DOHH2 (cell line): ENCODE measurements at regions not wholly inside any gene's neighbourhood (a gene's known extent, or its start where the extent isn't known, plus 50 kb on each side); places are given as distances from the start of the nearest gene placed in this dataset.

Source experiments
- H3F3A ChIP-seq: fragments of 200-600 bp; sonication (generic), shearing (Covaris generic); 2 replicates; pipeline ENCODE4 v1.6.0; 2016; ENCODE audit warnings: antibody characterized with exemption, mild to moderate bottlenecking; ENCODE audit not compliant: control insufficient read depth, insufficient read depth
- H3K27ac ChIP-seq: fragments of 200-600 bp; sonication (generic); 2 replicates; pipeline ENCODE4 v1.5.1; 2014; ENCODE audit warnings: low read depth, mild to moderate bottlenecking, low read length, moderate library complexity
- H3K27me3 ChIP-seq: fragments of 200-600 bp; sonication (generic); 2 replicates; pipeline ENCODE4 v1.6.1; 2014; ENCODE audit warnings: mild to moderate bottlenecking, low read length, mixed read lengths; ENCODE audit not compliant: control insufficient read depth
- H3K36me3 ChIP-seq: fragments of 200-600 bp; sonication (generic); 2 replicates; pipeline ENCODE4 v1.6.1; 2014; ENCODE audit warnings: mild to moderate bottlenecking, low read length, moderate library complexity, mixed read lengths; ENCODE audit not compliant: control insufficient read depth
- H3K4me1 ChIP-seq: fragments of 200-600 bp; sonication (generic); 2 replicates; pipeline ENCODE4 v1.6.1; 2014; ENCODE audit warnings: mild to moderate bottlenecking, low read length, mixed read lengths; ENCODE audit not compliant: control insufficient read depth
- H3K4me2 ChIP-seq: fragments of 200-600 bp; sonication (generic); 2 replicates; pipeline ENCODE4 v1.6.0; 2014; ENCODE audit warnings: mild to moderate bottlenecking, low read length, moderate library complexity
- H3K4me3 ChIP-seq: fragments of 200-600 bp; sonication (generic); 2 replicates; pipeline ENCODE4 v1.5.1; 2014; ENCODE audit warnings: mild to moderate bottlenecking, low read length, mixed read lengths
- H3K79me2 ChIP-seq: fragments of 200-600 bp; sonication (generic); 2 replicates; pipeline ENCODE4 v1.6.1; 2014; ENCODE audit warnings: mild to moderate bottlenecking, low read length, mixed read lengths; ENCODE audit not compliant: control insufficient read depth
- H3K9me2 ChIP-seq: fragments of 200-600 bp; sonication (generic); replicated peaks from 2 replicates; pipeline ENCODE4 v1.6.1; 2014; ENCODE audit warnings: mild to moderate bottlenecking, low read length, mixed read lengths; ENCODE audit not compliant: control insufficient read depth
- H3K9me3 ChIP-seq: fragments of 200-600 bp; sonication (generic); 2 replicates; pipeline ENCODE4 v1.6.1; 2014; ENCODE audit warnings: antibody characterized with exemption, low read length, mixed read lengths; ENCODE audit not compliant: control insufficient read depth, insufficient read depth
- H4K20me1 ChIP-seq: fragments of 200-600 bp; sonication (generic); 2 replicates; pipeline ENCODE4 v1.6.0; 2014; ENCODE audit warnings: low read depth, mild to moderate bottlenecking, antibody characterized with exemption, low read length, moderate library complexity; ENCODE audit not compliant: control insufficient read depth, insufficient read depth
- EZH2phosphoT487 ChIP-seq: fragments of 200-600 bp; sonication (generic); IDR thresholded peaks from 2 replicates; pipeline ENCODE4 v1.6.1; 2017; ENCODE audit warnings: borderline replicate concordance, mild to moderate bottlenecking, antibody characterized with exemption, low read length, moderate library complexity, mixed read lengths
- TF ChIP-seq, protein P1 (sequence below): fragments of 200-600 bp; sonication (generic); IDR thresholded peaks from one replicate; pipeline ENCODE4 v1.5.1; 2014; ENCODE audit warnings: antibody characterized with exemption, mild to moderate bottlenecking, low read depth, low read length; ENCODE audit not compliant: poor library complexity, severe bottlenecking

DNA sequence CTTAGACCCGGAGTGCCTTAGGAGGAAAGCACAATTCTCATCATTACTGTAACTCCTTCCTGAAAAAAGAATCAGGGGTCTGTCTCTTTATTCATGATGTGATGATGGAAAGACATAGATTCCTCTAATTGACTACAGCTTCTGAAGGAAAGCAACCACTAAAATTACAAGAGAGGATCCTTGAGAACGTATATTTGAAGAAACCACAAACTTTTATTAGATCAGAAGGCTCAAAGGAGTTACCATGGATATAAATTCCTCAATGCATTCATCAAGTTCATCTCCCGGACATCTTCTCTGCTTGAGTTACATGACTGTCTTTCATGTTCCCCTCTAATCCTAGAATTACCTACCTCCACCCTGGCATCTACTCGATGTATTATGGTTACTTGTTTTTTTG, 104.1 kb upstream of the PAPPA start:
- no peaks in the 10 kb centered on the region for H3K9me3 ChIP-seq
- no peaks in the 10 kb centered on the region for H3K79me2 ChIP-seq
- no peaks in the 10 kb centered on the region for H3F3A ChIP-seq
- H3K27ac ChIP-seq = no peak overlapping the region
- no peaks in the 10 kb centered on the region for H3K4me1 ChIP-seq
- H3K9me2 ChIP-seq = no peaks in the 10 kb centered on the region
- TF ChIP-seq, protein P1, sequence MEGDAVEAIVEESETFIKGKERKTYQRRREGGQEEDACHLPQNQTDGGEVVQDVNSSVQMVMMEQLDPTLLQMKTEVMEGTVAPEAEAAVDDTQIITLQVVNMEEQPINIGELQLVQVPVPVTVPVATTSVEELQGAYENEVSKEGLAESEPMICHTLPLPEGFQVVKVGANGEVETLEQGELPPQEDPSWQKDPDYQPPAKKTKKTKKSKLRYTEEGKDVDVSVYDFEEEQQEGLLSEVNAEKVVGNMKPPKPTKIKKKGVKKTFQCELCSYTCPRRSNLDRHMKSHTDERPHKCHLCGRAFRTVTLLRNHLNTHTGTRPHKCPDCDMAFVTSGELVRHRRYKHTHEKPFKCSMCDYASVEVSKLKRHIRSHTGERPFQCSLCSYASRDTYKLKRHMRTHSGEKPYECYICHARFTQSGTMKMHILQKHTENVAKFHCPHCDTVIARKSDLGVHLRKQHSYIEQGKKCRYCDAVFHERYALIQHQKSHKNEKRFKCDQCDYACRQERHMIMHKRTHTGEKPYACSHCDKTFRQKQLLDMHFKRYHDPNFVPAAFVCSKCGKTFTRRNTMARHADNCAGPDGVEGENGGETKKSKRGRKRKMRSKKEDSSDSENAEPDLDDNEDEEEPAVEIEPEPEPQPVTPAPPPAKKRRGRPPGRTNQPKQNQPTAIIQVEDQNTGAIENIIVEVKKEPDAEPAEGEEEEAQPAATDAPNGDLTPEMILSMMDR = no peak
- TF ChIP-seq EZH2phosphoT487 = no peak
- H3K27me3 ChIP-seq = no peaks in the 10 kb centered on the region
- no peak overlapping the region for H3K4me3 ChIP-seq
- no peaks in the 10 kb centered on the region for H3K36me3 ChIP-seq
- no peaks in the 10 kb centered on the region for H4K20me1 ChIP-seq
- no peak overlapping the region for H3K4me2 ChIP-seq

DNA sequence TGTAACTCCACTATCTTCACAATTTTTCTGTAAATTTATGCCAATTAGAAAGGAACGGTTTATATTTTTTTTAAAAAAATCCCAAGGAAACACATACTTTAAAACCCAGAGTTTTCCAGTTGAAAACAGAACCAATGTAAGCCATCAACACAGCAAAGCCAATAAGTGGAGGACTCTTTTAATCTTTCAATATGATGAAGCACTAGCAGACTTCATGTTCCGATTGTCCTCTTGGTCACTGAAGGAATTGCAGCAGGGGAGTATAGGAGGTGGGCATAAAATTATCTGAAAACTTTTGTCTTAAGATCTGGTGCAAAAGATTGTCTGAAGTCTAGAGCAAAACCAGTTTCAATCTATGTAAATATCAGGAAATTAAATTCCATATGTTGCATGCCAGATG, 102.1 kb upstream of the PAPPA start:
- Histone ChIP-seq H3F3A (no peaks in the 10 kb centered on the region), H3K9me3 (no peaks in the 10 kb centered on the region), H3K4me3 (no peak overlapping the region), H3K9me2 (no peaks in the 10 kb centered on the region), H3K27ac (no peak overlapping the region), H3K4me1 (no peaks in the 10 kb centered on the region), H3K27me3 (no peaks in the 10 kb centered on the region), H3K4me2 (no peak overlapping the region), H4K20me1 (no peaks in the 10 kb centered on the region), H3K36me3 (no peaks in the 10 kb centered on the region), H3K79me2 (no peaks in the 10 kb centered on the region)
- no peak for TF ChIP-seq EZH2phosphoT487

DNA sequence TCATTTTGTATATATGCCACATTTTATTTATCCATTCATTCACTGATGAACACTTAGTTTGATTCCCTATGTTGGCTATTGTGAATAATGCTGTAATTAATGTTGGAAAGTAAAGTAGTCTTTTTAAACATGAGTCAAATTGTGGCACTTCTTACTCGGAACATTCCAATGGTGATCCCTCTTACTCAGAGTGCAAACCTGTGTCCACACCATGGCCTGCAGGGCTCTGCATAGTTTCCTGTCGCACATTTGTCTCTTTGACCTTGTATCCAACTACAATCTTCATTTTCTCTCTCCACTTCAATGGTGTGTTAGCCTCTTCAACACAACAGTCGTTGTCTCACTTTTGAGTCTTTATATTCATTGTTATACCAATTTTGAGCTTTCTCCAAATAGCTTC, 98.1 kb upstream of the PAPPA start:
- no peaks in the 10 kb centered on the region for H3K36me3 ChIP-seq
- H3K27ac ChIP-seq = no peak overlapping the region
- TF ChIP-seq, protein P1 = no peak
- TF ChIP-seq EZH2phosphoT487 = no peak
- no peaks in the 10 kb centered on the region for H3F3A ChIP-seq
- no peaks in the 10 kb centered on the region for H3K27me3 ChIP-seq
- H3K9me2 ChIP-seq = no peaks in the 10 kb centered on the region
- no peak overlapping the region for H3K4me2 ChIP-seq
- no peaks in the 10 kb centered on the region for H3K79me2 ChIP-seq
- no peaks in the 10 kb centered on the region for H3K4me1 ChIP-seq
- H3K4me3 ChIP-seq = no peak overlapping the region
- H3K9me3 ChIP-seq = no peaks in the 10 kb centered on the region
- H4K20me1 ChIP-seq = no peaks in the 10 kb centered on the region

DNA sequence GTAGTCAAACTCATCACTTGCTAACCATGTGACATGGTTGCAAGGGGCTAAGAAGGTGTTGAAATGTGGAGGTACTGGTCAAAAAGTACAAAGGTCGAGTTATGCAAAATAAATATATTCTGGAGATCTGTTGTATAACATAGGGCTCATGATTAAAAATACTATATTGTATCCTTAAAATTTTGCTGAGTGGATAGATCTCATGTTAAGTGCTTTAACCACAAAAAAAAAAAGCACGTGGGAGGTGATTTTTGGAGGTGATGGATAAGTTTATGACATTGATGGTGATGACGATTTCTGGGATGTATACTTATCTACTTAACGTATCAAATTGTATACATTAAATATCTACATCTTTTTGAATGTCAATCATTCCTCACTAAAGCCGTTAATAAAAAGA, 96.2 kb upstream of the PAPPA start:
- Histone ChIP-seq H3K4me1 (no peaks in the 10 kb centered on the region), H3K27me3 (no peaks in the 10 kb centered on the region), H3K27ac (no peak overlapping the region), H3K36me3 (no peaks in the 10 kb centered on the region), H3K9me2 (no peaks in the 10 kb centered on the region), H3K9me3 (no peaks in the 10 kb centered on the region), H3K4me2 (no peak overlapping the region), H3K4me3 (no peak overlapping the region), H3K79me2 (no peaks in the 10 kb centered on the region), H3F3A (no peaks in the 10 kb centered on the region), H4K20me1 (no peaks in the 10 kb centered on the region)
- TF ChIP-seq, protein P1 = no peak
- TF ChIP-seq EZH2phosphoT487 = no peak
